Upper lobe of right lung (tissue), 1 donor: ENCODE measurements at regions not wholly inside any gene's neighbourhood (a gene's known extent, or its start where the extent isn't known, plus 50 kb on each side); places are given as distances from the start of the nearest gene placed in this dataset.
"Not testable (repeated sequence)": the region's sequence is repeated elsewhere in the genome, so short reads cannot be mapped to it uniquely, and the experiment has no call there.

Experiments used
- ATAC-seq: fragments of 200-7000 bp; cut with Tn5 transposase; one replicate; pipeline ENCODE4 v1.9.1; 2020; ENCODE audit warnings: mild to moderate bottlenecking, moderate library complexity
- DNase-seq: peaks from one replicate; pipeline ENCODE4 v3.0.0-alpha.2; 2020
- H3K27ac ChIP-seq: fragments of 200-600 bp; one replicate; pipeline ENCODE4 v1.8.0; 2022
- H3K27me3 ChIP-seq: fragments of 200-600 bp; one replicate; pipeline ENCODE4 v1.8.0; 2022; ENCODE audit warnings: mild to moderate bottlenecking
- H3K36me3 ChIP-seq: fragments of 200-600 bp; one replicate; pipeline ENCODE4 v1.8.0; 2022
- H3K4me1 ChIP-seq: fragments of 200-600 bp; one replicate; pipeline ENCODE4 v1.8.0; 2022
- H3K4me3 ChIP-seq: fragments of 200-600 bp; one replicate; pipeline ENCODE4 v1.8.0; 2022; ENCODE audit warnings: mild to moderate bottlenecking
- H3K9me3 ChIP-seq: fragments of 200-600 bp; one replicate; pipeline ENCODE4 v1.8.0; 2022
- CTCF ChIP-seq: fragments of 200-600 bp; IDR thresholded peaks from one replicate; pipeline ENCODE4 v1.8.0; 2022; ENCODE audit warnings: antibody characterized with exemption
- intact Hi-C: fragments of 100-400 bp; cut with DNase I; formaldehyde crosslinking; loops from one replicate; pipeline ENCODE4 v1.11.0; 2022
- donor health status: DM: no; HTN: yes; CAD: no; lungs with severe emphysema.

- H3K27ac ChIP-seq, H3K27me3 ChIP-seq, DNase-seq, H3K4me1 ChIP-seq, intact Hi-C loops, H3K9me3 ChIP-seq, H3K36me3 ChIP-seq, H3K4me3 ChIP-seq, ATAC-seq: not testable (repeated sequence)
Observed at GRCh38 chr9:43089337-43089736, 905.9 kb downstream of the SPATA31A6 start.

GRCh38 chr9:43110376-43110775 is 926.9 kb downstream of the SPATA31A6 start:
- intact Hi-C loops, DNase-seq, H3K4me3 ChIP-seq, H3K4me1 ChIP-seq, H3K27ac ChIP-seq, H3K9me3 ChIP-seq, H3K36me3 ChIP-seq, H3K27me3 ChIP-seq, ATAC-seq: not testable (repeated sequence)

- H3K27ac ChIP-seq, H3K9me3 ChIP-seq, intact Hi-C loops, H3K4me1 ChIP-seq, ATAC-seq, DNase-seq, H3K4me3 ChIP-seq, H3K36me3 ChIP-seq, H3K27me3 ChIP-seq: not testable (repeated sequence)
Observed at GRCh38 chr9:43112846-43113245, 929.4 kb downstream of the SPATA31A6 start.

GRCh38 chr9:43115813-43116229 is 932.4 kb downstream of the SPATA31A6 start:
- H3K27me3 ChIP-seq, DNase-seq, H3K36me3 ChIP-seq, ATAC-seq, H3K9me3 ChIP-seq, H3K27ac ChIP-seq, H3K4me3 ChIP-seq, intact Hi-C loops, H3K4me1 ChIP-seq: not testable (repeated sequence)

GRCh38 chr9:43118088-43118865 is 934.8 kb downstream of the SPATA31A6 start:
- H3K36me3 ChIP-seq, H3K27me3 ChIP-seq, H3K9me3 ChIP-seq, H3K27ac ChIP-seq, intact Hi-C loops, H3K4me1 ChIP-seq, H3K4me3 ChIP-seq, DNase-seq, ATAC-seq: not testable (repeated sequence)

GRCh38 chr9:43119565-43119964 is 936.1 kb downstream of the SPATA31A6 start:
- H3K27ac ChIP-seq, ATAC-seq, intact Hi-C loops, H3K4me1 ChIP-seq, H3K36me3 ChIP-seq, H3K4me3 ChIP-seq, H3K9me3 ChIP-seq, DNase-seq, H3K27me3 ChIP-seq: not testable (repeated sequence)

GRCh38 chr9:43119978-43120377 is 936.5 kb downstream of the SPATA31A6 start:
- H3K36me3 ChIP-seq, H3K9me3 ChIP-seq, H3K27me3 ChIP-seq, H3K4me1 ChIP-seq, DNase-seq, ATAC-seq, H3K27ac ChIP-seq, intact Hi-C loops, H3K4me3 ChIP-seq: not testable (repeated sequence)

GRCh38 chr9:43125894-43126293 is 942.4 kb downstream of the SPATA31A6 start:
- H3K27me3 ChIP-seq, ATAC-seq, intact Hi-C loops, H3K4me3 ChIP-seq, H3K27ac ChIP-seq, H3K9me3 ChIP-seq, DNase-seq, H3K4me1 ChIP-seq, H3K36me3 ChIP-seq: not testable (repeated sequence)

- H3K9me3 ChIP-seq, H3K27ac ChIP-seq, H3K4me1 ChIP-seq, DNase-seq, H3K4me3 ChIP-seq, H3K36me3 ChIP-seq, H3K27me3 ChIP-seq, intact Hi-C loops, ATAC-seq: not testable (repeated sequence)
Observed at GRCh38 chr9:43127026-43127775, 943.7 kb downstream of the SPATA31A6 start.

GRCh38 chr9:43127949-43128348 is 944.5 kb downstream of the SPATA31A6 start:
- DNase-seq, H3K27me3 ChIP-seq, H3K4me3 ChIP-seq, ATAC-seq, intact Hi-C loops, H3K4me1 ChIP-seq, H3K9me3 ChIP-seq, H3K36me3 ChIP-seq, H3K27ac ChIP-seq: not testable (repeated sequence)
- TF ChIP-seq CTCF: peak; percentile 14

- H3K4me1 ChIP-seq, intact Hi-C loops, H3K27ac ChIP-seq, H3K27me3 ChIP-seq, DNase-seq, H3K36me3 ChIP-seq, ATAC-seq, H3K9me3 ChIP-seq, H3K4me3 ChIP-seq: not testable (repeated sequence)
Observed at GRCh38 chr9:43130744-43131171, 947.3 kb downstream of the SPATA31A6 start.

- DNase-seq: not testable (repeated sequence)
Observed at GRCh38 chr9:43135440-43135839, 952.0 kb downstream of the SPATA31A6 start.

GRCh38 chr9:43138909-43139308 is 955.5 kb downstream of the SPATA31A6 start:
- DNase-seq, intact Hi-C loops, H3K4me3 ChIP-seq, H3K27ac ChIP-seq, H3K27me3 ChIP-seq, H3K36me3 ChIP-seq, H3K4me1 ChIP-seq, H3K9me3 ChIP-seq, ATAC-seq: not testable (repeated sequence)

More at GRCh38 chr9:43135440-43135839, 952.0 kb downstream of the SPATA31A6 start:
- H3K9me3 ChIP-seq, ATAC-seq, H3K36me3 ChIP-seq, intact Hi-C loops, H3K4me3 ChIP-seq, H3K27me3 ChIP-seq, H3K27ac ChIP-seq, H3K4me1 ChIP-seq: not testable (repeated sequence)
